ENCODE measurements at regions not wholly inside any gene's neighbourhood (a gene's known extent, or its start where the extent isn't known, plus 50 kb on each side); places are given as distances from the start of the nearest gene placed in this dataset.

DNA sequence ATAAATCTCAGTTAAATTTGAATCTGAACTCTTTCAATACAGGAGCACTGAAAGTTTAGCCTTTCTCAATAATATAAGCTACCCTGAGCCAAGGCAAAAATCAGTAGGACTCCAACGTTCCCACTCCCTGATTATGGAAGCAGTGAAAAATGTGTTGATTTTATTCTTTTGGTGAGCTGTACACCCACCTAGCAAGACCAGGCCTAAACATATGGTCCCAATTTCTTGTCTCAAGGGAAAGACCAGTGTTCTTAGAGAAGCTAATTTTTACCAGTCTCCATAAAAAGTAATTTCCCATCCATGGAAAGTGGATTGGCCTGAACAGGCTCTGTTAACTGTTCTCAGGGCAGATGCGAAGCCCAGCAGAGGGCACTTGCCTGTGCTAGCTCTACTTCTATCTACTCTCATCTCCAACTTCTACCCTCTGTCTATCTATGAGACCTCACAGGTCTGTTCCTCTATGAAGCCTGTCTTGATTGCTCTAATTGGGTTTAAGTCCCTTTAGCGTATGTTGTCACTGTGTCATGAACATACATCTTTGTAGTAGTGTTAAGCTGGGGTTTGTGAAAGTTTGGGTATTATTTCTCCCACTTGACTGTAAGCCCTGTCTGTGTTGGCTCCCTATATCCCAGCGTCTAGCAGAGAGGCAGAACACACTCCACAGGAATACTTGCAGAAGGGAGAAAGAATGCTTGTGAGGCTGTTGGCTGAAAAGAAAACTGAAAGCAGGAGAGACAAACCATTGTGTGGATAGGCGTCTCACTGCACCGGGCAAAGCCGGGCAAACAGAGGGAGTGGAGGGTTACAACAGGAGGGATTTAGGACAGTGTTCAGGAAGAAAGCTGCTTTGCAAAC lies 167.1 kb upstream of the MAF start:
- Histone ChIP-seq H3K27me3 (ENCODE audit: control insufficient read depth, insufficient read depth, low read length) (no peaks in the 10 kb centered on the region), H3K4me1 (ENCODE audit: control insufficient read depth, insufficient read depth, low read length) (no peaks in the 10 kb centered on the region), H3K4me3 (ENCODE audit: low read depth in 2 of 2, low read length in 2 of 2) (peak overlapping the region in 1 of 2 experiments; percentile 33; a peak in 3 of 4 replicates), H3K27ac (ENCODE audit: low read length) (no peak overlapping the region), H3K9me3 (ENCODE audit: control insufficient read depth, insufficient read depth, low read depth, low read length) (no peaks in the 10 kb centered on the region), H3K36me3 (ENCODE audit: control insufficient read depth, insufficient read depth, low read length) (no peaks in the 10 kb centered on the region)
- intact Hi-C loops (cut with micrococcal nuclease; ENCODE audit: unreplicated experiment) (loop anchor here (5.0 kb wide), 1 partner anchor 380 kb away; no protein-coding TSS in a partner anchor), in situ Hi-C loops (cut with HindIII; ENCODE audit: low pct_unique_long_range_greater_than_20kb, low sequenced_read_pairs) (no loop called here)
- ChIA-PET CTCF (no interaction called here), POLR2A (no interaction called here)
- ATAC-seq (peak; percentile 55; the same call in 1 of the 2 replicates), DNase-seq (ENCODE audit: low read depth, low spot score) (no peak)
- no peak for TF ChIP-seq POLR2AphosphoS5 (IDR thresholded peaks at IDR 0.05; ENCODE audit: low read depth, low read length)
- TF ChIP-seq, protein P1, sequence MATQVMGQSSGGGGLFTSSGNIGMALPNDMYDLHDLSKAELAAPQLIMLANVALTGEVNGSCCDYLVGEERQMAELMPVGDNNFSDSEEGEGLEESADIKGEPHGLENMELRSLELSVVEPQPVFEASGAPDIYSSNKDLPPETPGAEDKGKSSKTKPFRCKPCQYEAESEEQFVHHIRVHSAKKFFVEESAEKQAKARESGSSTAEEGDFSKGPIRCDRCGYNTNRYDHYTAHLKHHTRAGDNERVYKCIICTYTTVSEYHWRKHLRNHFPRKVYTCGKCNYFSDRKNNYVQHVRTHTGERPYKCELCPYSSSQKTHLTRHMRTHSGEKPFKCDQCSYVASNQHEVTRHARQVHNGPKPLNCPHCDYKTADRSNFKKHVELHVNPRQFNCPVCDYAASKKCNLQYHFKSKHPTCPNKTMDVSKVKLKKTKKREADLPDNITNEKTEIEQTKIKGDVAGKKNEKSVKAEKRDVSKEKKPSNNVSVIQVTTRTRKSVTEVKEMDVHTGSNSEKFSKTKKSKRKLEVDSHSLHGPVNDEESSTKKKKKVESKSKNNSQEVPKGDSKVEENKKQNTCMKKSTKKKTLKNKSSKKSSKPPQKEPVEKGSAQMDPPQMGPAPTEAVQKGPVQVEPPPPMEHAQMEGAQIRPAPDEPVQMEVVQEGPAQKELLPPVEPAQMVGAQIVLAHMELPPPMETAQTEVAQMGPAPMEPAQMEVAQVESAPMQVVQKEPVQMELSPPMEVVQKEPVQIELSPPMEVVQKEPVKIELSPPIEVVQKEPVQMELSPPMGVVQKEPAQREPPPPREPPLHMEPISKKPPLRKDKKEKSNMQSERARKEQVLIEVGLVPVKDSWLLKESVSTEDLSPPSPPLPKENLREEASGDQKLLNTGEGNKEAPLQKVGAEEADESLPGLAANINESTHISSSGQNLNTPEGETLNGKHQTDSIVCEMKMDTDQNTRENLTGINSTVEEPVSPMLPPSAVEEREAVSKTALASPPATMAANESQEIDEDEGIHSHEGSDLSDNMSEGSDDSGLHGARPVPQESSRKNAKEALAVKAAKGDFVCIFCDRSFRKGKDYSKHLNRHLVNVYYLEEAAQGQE (IDR thresholded peaks at IDR 0.05; ENCODE audit: insufficient read depth in 1 of 2, low read depth in 2 of 2, low read length in 1 of 2), result no peak
- TF ChIP-seq, protein P2, sequence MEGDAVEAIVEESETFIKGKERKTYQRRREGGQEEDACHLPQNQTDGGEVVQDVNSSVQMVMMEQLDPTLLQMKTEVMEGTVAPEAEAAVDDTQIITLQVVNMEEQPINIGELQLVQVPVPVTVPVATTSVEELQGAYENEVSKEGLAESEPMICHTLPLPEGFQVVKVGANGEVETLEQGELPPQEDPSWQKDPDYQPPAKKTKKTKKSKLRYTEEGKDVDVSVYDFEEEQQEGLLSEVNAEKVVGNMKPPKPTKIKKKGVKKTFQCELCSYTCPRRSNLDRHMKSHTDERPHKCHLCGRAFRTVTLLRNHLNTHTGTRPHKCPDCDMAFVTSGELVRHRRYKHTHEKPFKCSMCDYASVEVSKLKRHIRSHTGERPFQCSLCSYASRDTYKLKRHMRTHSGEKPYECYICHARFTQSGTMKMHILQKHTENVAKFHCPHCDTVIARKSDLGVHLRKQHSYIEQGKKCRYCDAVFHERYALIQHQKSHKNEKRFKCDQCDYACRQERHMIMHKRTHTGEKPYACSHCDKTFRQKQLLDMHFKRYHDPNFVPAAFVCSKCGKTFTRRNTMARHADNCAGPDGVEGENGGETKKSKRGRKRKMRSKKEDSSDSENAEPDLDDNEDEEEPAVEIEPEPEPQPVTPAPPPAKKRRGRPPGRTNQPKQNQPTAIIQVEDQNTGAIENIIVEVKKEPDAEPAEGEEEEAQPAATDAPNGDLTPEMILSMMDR (IDR thresholded peaks at IDR 0.05), result peak; percentile 49
- no peak for TF ChIP-seq SIN3A (IDR thresholded peaks at IDR 0.05; ENCODE audit: borderline replicate concordance, insufficient read depth, low read depth, low read length)
- TF ChIP-seq TCF7L2 (IDR thresholded peaks at IDR 0.05; ENCODE audit: low read depth, low read length), result no peak
- no TSS peak for BruUV-seq (replicated peaks)

DNA sequence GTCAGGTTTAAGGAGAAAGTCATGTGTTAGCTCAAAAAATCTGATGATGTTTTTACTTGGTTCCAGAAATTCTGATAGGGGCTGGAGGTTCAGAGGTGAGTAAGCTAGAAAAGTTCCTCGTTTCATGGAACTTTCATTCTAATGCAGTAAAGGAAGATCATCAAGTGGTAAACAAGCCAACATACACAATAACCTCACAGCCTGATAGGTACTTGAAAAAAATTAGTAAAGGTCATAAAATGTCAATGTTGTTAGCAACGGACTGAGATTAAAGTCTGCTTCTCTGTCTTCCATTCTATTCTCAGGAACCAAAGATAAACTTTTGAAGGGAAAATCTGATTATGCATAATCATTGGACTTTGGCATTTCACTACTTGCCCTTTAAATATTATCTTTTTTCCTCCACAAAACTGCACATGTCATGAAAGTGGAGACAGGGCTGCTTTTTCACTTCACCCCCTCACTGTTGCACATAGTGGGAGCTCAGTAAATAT lies 165.4 kb upstream of the MAF start:
- TF ChIP-seq, protein P1 (IDR thresholded peaks at IDR 0.05; ENCODE audit: insufficient read depth in 1 of 2, low read depth in 2 of 2, low read length in 1 of 2), result no peak
- TF ChIP-seq SIN3A (IDR thresholded peaks at IDR 0.05; ENCODE audit: borderline replicate concordance, insufficient read depth, low read depth, low read length), result no peak
- no peak for TF ChIP-seq POLR2AphosphoS5 (IDR thresholded peaks at IDR 0.05; ENCODE audit: low read depth, low read length)
- TF ChIP-seq, protein P2 (IDR thresholded peaks at IDR 0.05), result no peak
- no peak for TF ChIP-seq TCF7L2 (IDR thresholded peaks at IDR 0.05; ENCODE audit: low read depth, low read length)
- Histone ChIP-seq H3K4me1 (ENCODE audit: control insufficient read depth, insufficient read depth, low read length) (no peaks in the 10 kb centered on the region), H3K9me3 (ENCODE audit: control insufficient read depth, insufficient read depth, low read depth, low read length) (no peaks in the 10 kb centered on the region), H3K36me3 (ENCODE audit: control insufficient read depth, insufficient read depth, low read length) (no peaks in the 10 kb centered on the region), H3K27ac (ENCODE audit: low read length) (no peak overlapping the region), H3K27me3 (ENCODE audit: control insufficient read depth, insufficient read depth, low read length) (no peaks in the 10 kb centered on the region), H3K4me3 (ENCODE audit: low read depth in 2 of 2, low read length in 2 of 2) (no peak overlapping the region)
- CTCF ChIA-PET, result no interaction called here
- BruUV-seq (replicated peaks), result no TSS peak
- DNase-seq (ENCODE audit: low read depth, low spot score), result no peak
- intact Hi-C loops (cut with micrococcal nuclease; ENCODE audit: unreplicated experiment) (loop anchor here (5.0 kb wide), 1 partner anchor 379 kb away; no protein-coding TSS in a partner anchor), in situ Hi-C loops (cut with HindIII; ENCODE audit: low pct_unique_long_range_greater_than_20kb, low sequenced_read_pairs) (no loop called here)
- POLR2A ChIA-PET, result no interaction called here
- ATAC-seq, result no peak
